Medulla oblongata (tissue), 1 donor: ENCODE measurements at regions not wholly inside any gene's neighbourhood (a gene's known extent, or its start where the extent isn't known, plus 50 kb on each side); places are given as distances from the start of the nearest gene placed in this dataset.

ENCODE experiments used
- DNase-seq: peaks from one replicate; pipeline ENCODE4 v3.0.0-alpha.2; 2015; ENCODE audit errors: extremely low spot score

- DNase-seq = no peak
Measured at GRCh38 chr6:109295109-109295773, 87.0 kb downstream of the CD164 start.

GRCh38 chr6:109292983-109293586 lies 89.2 kb downstream of the CD164 start:
- DNase-seq = no peak

GRCh38 chr6:109292420-109292819 lies 89.8 kb downstream of the CD164 start:
- no peak for DNase-seq

GRCh38 chr6:109291902-109292301 lies 90.4 kb downstream of the CD164 start:
- no peak for DNase-seq

- no peak for DNase-seq
Measured at GRCh38 chr6:109290143-109290931, 91.9 kb downstream of the CD164 start.

GRCh38 chr6:109285366-109285765 lies 96.9 kb downstream of the CD164 start:
- no peak for DNase-seq

- no peak for DNase-seq
Measured at GRCh38 chr6:109284675-109285074, 97.6 kb downstream of the CD164 start.

GRCh38 chr6:109282756-109283155 lies 99.5 kb downstream of the CD164 start:
- no peak for DNase-seq

GRCh38 chr6:109279628-109280027 lies 102.6 kb downstream of the CD164 start:
- DNase-seq = no peak

GRCh38 chr6:109271622-109272021 lies 110.6 kb downstream of the CD164 start:
- no peak for DNase-seq

- DNase-seq = no peak
Measured at GRCh38 chr6:109269953-109270517, 112.2 kb downstream of the CD164 start.

GRCh38 chr6:109269057-109269456 lies 113.2 kb downstream of the CD164 start:
- no peak for DNase-seq

GRCh38 chr6:109265530-109265929 lies 116.7 kb downstream of the CD164 start:
- DNase-seq = no peak

GRCh38 chr6:109263873-109264700 lies 118.2 kb downstream of the CD164 start:
- DNase-seq = no peak

- no peak for DNase-seq
Measured at GRCh38 chr6:109262261-109262660, 120.0 kb downstream of the CD164 start.

- no peak for DNase-seq
Measured at GRCh38 chr6:109261811-109262210, 120.5 kb downstream of the CD164 start.

GRCh38 chr6:109260701-109261100 lies 121.6 kb downstream of the CD164 start:
- no peak for DNase-seq

GRCh38 chr6:109260126-109260525 lies 122.1 kb downstream of the CD164 start:
- DNase-seq = no peak

- no peak for DNase-seq
Measured at GRCh38 chr6:109258129-109258528, 124.1 kb downstream of the CD164 start.

- no peak for DNase-seq
Measured at GRCh38 chr6:109257494-109257893, 124.8 kb downstream of the CD164 start.

- DNase-seq = no peak
Measured at GRCh38 chr6:109255946-109256640, 126.2 kb downstream of the CD164 start.
